Fibroblast of lung (primary cell): ENCODE measurements at regions not wholly inside any gene's neighbourhood (a gene's known extent, or its start where the extent isn't known, plus 50 kb on each side); places are given as distances from the start of the nearest gene placed in this dataset.

Experiments used
- DNase-seq, 2 donors: peaks; one replicate each; pipeline versions ENCODE4 v3.0.0 to v3.0.0-alpha.2; 2010; ENCODE audit warnings: low read depth in 2 of 2
- H2AFZ ChIP-seq: 2 replicates; pipeline ENCODE4 v1.5.1; 2012; ENCODE audit warnings: low read length, control low read depth, inconsistent platforms
- H3K27ac ChIP-seq: 2 replicates; pipeline ENCODE4 v1.5.1; 2011; ENCODE audit warnings: low read length, control low read depth; ENCODE audit not compliant: insufficient read depth
- H3K27me3 ChIP-seq: 2 replicates; pipeline ENCODE4 v1.5.1; 2011; ENCODE audit warnings: mild to moderate bottlenecking, low read length; ENCODE audit not compliant: control insufficient read depth, insufficient read depth
- H3K36me3 ChIP-seq: 2 replicates; pipeline ENCODE4 v1.5.1; 2011; ENCODE audit warnings: low read length; ENCODE audit not compliant: control insufficient read depth, insufficient read depth
- H3K4me1 ChIP-seq: 2 replicates; pipeline ENCODE4 v1.5.1; 2011; ENCODE audit warnings: low read length; ENCODE audit not compliant: control insufficient read depth, insufficient read depth; ENCODE audit errors: extremely low read depth
- H3K4me2 ChIP-seq: 2 replicates; pipeline ENCODE4 v1.5.1; 2011; ENCODE audit warnings: low read length, control low read depth; ENCODE audit not compliant: insufficient read depth; ENCODE audit errors: extremely low read depth
- H3K4me3 ChIP-seq, 4 experiments: fragments of 200-600 bp in 1 of 4; sonication (generic) in 1 of 4; replicated peaks in 1 of 4; 2 replicates each; pipeline ENCODE4 v1.5.1; 2011 to 2016; ENCODE audit warnings: low read length in 4 of 4, low read depth in 3 of 4, mild to moderate bottlenecking in 3 of 4, control low read depth in 2 of 4, inconsistent platforms in 1 of 4, mixed read lengths in 1 of 4; ENCODE audit not compliant: insufficient read depth in 1 of 4; ENCODE audit errors: control extremely low read depth in 1 of 4
- H3K79me2 ChIP-seq: 2 replicates; pipeline ENCODE4 v1.5.1; 2012; ENCODE audit warnings: mild to moderate bottlenecking, low read length, inconsistent platforms; ENCODE audit not compliant: control insufficient read depth, insufficient read depth
- H3K9ac ChIP-seq: 2 replicates; pipeline ENCODE4 v1.5.1; 2011; ENCODE audit warnings: mild to moderate bottlenecking, low read length, control low read depth; ENCODE audit not compliant: insufficient read depth
- H3K9me3 ChIP-seq: 2 replicates; pipeline ENCODE4 v1.5.1; 2012; ENCODE audit warnings: low read depth, low read length; ENCODE audit not compliant: control insufficient read depth, insufficient read depth
- H4K20me1 ChIP-seq: 2 replicates; pipeline ENCODE4 v1.5.1; 2011; ENCODE audit warnings: low read length; ENCODE audit not compliant: control insufficient read depth, insufficient read depth; ENCODE audit errors: extremely low read depth
- CTCF ChIP-seq, 2 donors: IDR thresholded peaks in 1 of 2; conservative IDR thresholded peaks in 1 of 2; 1 replicate in 1 of 2; 2 replicates in 1 of 2; pipeline ENCODE4 v1.5.1; 2011 to 2012; ENCODE audit warnings: low read length in 2 of 2, control low read depth in 1 of 2, inconsistent platforms in 1 of 2, low read depth in 1 of 2, mild to moderate bottlenecking in 1 of 2
- EZH2 ChIP-seq: IDR thresholded peaks from 2 replicates; pipeline ENCODE4 v1.5.1; 2012; ENCODE audit warnings: low read length, control low read depth, mild to moderate bottlenecking; ENCODE audit errors: missing control alignments

DNA sequence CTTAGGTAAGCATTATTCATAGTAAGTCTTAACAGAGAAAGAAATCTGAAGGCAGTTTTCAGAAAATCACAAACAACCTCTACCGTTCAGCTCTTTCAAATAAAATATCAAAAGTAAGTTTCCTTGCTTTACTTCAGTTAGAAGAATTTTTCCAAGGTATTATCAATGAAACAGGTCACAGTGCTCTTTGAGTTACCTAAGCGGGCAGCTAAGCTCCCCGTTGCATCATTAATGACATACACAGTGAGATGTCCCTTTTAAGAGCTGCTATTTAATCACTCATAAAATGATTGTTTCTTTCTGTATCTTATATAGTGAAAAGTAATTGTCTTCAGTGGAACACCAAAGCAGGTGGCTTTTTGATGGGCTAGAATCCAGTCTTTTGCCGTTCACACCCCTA, 86.2 kb upstream of the PIK3R1 start:
- no peaks in the 10 kb centered on the region for H3K36me3 ChIP-seq
- H3K9ac ChIP-seq: no peak overlapping the region
- no peak overlapping the region for H3K4me3 ChIP-seq
- H3K27me3 ChIP-seq: no peaks in the 10 kb centered on the region
- H3K27ac ChIP-seq: no peak overlapping the region
- no peak for TF ChIP-seq EZH2
- no peak for TF ChIP-seq CTCF (conservative IDR thresholded peaks at IDR 0.05 in 1 of 2, IDR thresholded peaks at IDR 0.05 in 1 of 2; ENCODE audit: low read depth in 1 of 2, low read length in 2 of 2)
- H3K4me1 ChIP-seq: no peaks in the 10 kb centered on the region
- DNase-seq: no peak
- H4K20me1 ChIP-seq: no peaks in the 10 kb centered on the region
- H3K79me2 ChIP-seq: no peaks in the 10 kb centered on the region
- no peak overlapping the region for H3K4me2 ChIP-seq
- H3K9me3 ChIP-seq: no peaks in the 10 kb centered on the region
- no peak overlapping the region for H2AFZ ChIP-seq

GRCh38 chr5:68126886-68127285, 88.7 kb upstream of the PIK3R1 start:
- Histone ChIP-seq H4K20me1 (no peaks in the 10 kb centered on the region), H3K4me3 (no peak overlapping the region), H3K27ac (no peak overlapping the region), H3K9ac (no peak overlapping the region), H3K4me1 (no peaks in the 10 kb centered on the region), H2AFZ (no peak overlapping the region), H3K36me3 (no peaks in the 10 kb centered on the region), H3K4me2 (no peak overlapping the region), H3K79me2 (no peaks in the 10 kb centered on the region), H3K27me3 (no peaks in the 10 kb centered on the region), H3K9me3 (no peaks in the 10 kb centered on the region)
- TF ChIP-seq EZH2 (no peak), CTCF (conservative IDR thresholded peaks at IDR 0.05 in 1 of 2, IDR thresholded peaks at IDR 0.05 in 1 of 2; ENCODE audit: low read depth in 1 of 2, low read length in 2 of 2) (no peak)
- no peak for DNase-seq

- Histone ChIP-seq H3K4me2 (no peak overlapping the region), H3K27me3 (no peaks in the 10 kb centered on the region), H3K4me1 (no peaks in the 10 kb centered on the region), H3K79me2 (no peaks in the 10 kb centered on the region), H3K9ac (no peak overlapping the region), H2AFZ (no peak overlapping the region), H3K27ac (no peak overlapping the region), H3K36me3 (no peaks in the 10 kb centered on the region), H4K20me1 (no peaks in the 10 kb centered on the region), H3K9me3 (no peaks in the 10 kb centered on the region), H3K4me3 (no peak overlapping the region)
- DNase-seq: no peak
- TF ChIP-seq CTCF (conservative IDR thresholded peaks at IDR 0.05 in 1 of 2, IDR thresholded peaks at IDR 0.05 in 1 of 2; ENCODE audit: low read depth in 1 of 2, low read length in 2 of 2) (no peak), EZH2 (no peak)
Observed at GRCh38 chr5:68122439-68123328, 92.9 kb upstream of the PIK3R1 start.
